Stimulated activated CD8-positive, alpha-beta memory T cell treated with anti-CD3 and anti-CD28 coated beads, Interleukin-7, amount 100 ng/mL, for 4 hours (primary cell): ENCODE measurements at regions not wholly inside any gene's neighbourhood (a gene's known extent, or its start where the extent isn't known, plus 50 kb on each side); places are given as distances from the start of the nearest gene placed in this dataset.

Source experiments
- DNase-seq, 2 donors: peaks; one replicate each; pipeline ENCODE4 v3.0.0-alpha.2; 2020; ENCODE audit warnings: low read depth in 2 of 2

DNA sequence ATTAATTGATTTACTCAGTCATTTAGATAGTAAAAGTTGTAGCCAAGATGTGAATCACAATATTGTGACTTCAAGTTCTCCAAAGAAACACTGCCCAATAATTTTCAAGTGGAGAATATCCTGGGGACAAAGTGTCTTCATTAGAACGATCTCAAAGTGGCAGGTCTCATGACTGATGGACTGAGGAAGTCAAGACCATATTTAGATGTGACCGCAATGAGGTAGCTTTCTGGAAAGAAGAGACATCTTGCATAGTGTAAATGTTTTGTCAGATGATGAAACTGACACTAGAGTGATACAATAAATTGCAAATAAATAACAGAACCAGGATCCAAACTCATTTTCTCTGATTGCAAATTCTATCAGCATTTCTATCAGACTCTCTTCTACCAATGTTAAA, 1476.9 kb downstream of the EFNB2 start:
- DNase-seq = no peak

DNA sequence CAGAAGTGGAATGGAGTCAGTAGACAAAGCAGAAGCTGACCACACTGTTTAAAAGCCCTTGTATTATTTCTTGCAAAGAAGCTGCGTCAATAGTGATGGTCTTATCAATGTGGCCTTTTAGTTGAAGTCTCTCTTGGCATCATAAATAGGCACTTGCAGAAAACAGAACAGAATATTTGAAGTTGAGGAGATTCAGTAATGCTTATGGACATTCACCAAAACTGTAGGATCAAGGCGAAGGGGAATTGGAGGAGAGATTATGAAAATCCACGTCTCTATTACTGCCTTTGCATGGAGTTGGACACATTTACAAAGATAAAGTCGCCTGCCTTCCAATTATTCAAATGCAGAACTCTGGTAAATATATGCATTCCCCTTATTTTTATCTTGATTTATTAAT, 1482.8 kb downstream of the EFNB2 start:
- DNase-seq = no peak

DNA sequence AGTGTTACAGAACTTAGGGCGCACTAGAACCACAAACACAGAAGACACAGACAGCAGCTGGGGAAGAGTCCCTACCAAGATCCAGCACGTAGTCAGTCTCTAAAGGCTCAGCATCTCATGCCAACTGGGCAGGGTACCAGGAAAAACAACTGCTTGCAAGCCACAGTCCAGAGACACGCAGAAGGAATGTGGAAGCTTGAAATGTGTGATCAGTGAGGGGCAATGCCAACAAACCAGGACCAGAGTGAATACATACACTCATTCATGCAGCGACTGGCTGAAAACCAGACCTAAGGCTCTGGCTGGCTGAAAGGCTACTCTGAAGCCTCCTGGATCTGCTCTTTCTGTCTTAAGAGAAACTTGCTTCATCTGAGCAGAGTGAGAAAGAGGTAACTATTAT, 1484.8 kb downstream of the EFNB2 start:
- no peak for DNase-seq

DNA sequence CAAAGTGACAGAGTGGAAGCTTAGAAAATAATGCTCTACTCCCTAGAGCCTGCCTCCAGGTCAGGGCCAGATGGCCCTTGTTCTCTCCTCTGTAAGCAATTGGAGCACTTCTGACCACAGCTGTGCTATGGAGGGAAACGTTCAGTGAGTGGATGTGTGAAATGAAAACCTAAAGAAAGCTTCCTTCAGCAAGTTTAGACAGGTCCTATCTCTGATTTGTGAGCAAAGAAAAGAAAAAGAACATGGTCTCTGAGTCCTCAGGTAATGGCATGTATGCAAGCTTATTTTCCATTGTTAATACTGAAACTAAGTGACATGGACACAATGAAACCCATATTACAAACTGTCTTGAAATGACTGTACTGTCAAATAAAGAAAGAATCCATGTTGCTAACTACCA, 1486.8 kb downstream of the EFNB2 start:
- DNase-seq = no peak

DNA sequence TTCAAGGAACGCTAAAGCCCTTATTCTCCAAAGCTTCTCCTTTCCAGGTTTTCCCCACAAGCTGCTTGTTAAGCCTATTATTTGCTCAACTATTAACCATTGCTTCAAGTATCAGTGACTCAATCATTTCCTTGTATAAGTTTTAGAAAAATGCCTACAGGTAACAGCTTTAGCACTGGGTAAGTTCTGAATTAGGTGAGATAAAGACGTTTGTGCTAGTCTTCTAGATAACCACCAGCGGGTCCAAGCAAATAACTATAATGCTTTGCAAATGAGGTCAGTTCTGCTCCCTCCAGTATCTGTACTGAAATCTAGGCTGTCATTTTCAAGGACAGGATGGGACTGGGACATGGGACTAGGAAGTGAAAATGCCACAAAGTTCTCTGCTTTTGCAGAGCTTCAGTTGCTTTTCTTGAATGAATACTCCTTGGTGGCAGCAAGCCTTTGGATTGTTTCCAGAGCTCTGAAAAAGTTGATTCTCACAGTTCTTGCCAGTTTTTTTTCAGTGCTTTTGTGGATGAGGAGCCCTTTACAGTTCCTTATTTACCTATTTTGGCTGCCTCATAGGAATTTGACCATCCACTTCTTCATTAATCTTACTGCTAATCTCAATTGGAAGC, 1487.7 kb downstream of the EFNB2 start:
- DNase-seq = no peak

DNA sequence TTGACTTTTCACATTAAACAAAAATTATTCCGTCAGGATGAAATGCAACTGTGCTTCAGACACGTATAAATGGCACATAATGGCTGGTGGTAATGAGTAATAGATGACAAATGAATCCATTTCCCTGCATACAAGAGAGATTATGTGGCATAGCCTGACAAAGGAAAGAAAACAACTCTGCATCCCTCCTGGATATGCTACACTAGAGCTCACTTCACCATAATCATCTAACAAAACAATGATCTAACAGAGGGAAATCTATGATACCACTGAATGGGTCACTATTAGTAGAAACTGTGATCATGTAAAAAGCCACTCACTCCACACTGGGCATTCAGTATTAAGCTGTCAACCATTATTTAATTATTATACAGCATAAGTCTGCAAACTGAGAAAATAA, 1498.4 kb downstream of the EFNB2 start:
- no peak for DNase-seq

DNA sequence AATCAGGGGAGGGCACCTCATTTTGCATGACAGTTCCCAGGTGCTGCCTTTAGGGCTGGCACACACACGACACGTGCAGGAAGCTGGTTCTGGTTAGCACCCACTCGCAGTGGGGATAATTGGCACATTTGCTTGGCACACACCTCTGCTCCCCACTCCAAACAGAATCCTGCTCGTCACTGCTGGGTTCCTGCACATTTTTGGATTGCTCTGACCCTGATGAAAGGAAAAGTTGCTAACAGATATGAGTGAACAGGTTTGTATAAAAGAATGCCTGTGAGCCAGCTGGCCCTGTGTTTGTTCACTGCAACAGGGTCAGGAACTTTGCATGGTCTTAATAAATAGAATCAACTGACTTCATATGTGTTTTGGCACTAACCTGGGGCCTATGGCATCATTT, 1500.4 kb downstream of the EFNB2 start:
- no peak for DNase-seq

DNA sequence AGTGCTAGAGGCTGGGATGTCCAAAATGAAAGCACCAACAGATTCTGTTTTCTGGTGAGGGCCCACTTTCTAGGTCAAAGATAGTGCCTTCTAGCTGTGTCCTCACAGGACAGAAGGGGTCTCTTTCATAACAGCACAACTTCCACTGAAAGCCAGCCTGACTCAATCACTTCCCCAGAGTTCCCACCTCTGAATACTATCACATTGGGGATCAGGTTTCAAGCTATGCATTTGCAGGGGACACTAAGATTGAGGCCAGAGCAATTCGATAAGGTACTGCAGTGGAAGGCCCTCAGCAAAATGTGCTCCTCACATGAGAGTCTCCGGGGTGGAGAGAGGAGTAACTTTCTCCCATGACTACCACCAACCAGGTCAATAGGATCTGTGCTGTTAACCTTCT, 1501.5 kb downstream of the EFNB2 start:
- DNase-seq = no peak

DNA sequence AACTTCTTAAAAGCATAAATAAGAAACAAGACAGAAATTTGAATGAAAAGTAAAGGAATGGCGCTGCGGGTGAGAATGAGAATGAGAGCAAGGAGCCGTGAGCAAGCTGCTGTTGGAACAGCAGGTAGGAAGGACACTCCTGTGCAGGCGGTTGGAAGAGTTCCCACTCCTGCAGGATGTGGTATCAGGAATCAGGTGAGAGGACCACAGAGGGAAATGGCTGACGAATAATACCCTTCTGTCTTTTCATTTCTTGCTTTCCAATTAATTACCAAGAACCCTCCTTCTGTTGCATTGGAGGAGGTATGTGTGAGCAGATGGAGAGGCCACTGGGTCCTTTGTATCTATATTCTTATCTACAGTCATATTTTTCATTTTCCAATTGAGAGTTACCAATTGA, 1504.2 kb downstream of the EFNB2 start:
- no peak for DNase-seq

DNA sequence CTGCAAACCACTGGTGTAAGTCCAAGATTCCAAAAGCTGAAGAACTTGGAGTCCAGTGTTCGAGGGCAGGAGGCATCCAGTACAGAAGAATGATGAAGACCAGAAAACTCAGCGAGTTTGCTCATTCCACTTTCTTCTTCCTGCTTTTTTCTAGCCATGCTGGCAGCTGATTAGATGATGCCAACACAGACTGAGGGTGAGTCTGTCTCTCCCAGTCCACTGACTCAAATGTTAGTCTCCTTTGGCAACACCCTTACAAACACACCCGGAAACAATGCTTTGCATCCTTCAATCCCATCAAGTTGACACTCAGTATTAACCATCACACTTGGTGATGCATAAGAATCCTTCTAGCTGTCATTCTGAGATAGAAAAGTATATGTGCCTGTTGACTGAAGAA, 1504.6 kb downstream of the EFNB2 start:
- no peak for DNase-seq

DNA sequence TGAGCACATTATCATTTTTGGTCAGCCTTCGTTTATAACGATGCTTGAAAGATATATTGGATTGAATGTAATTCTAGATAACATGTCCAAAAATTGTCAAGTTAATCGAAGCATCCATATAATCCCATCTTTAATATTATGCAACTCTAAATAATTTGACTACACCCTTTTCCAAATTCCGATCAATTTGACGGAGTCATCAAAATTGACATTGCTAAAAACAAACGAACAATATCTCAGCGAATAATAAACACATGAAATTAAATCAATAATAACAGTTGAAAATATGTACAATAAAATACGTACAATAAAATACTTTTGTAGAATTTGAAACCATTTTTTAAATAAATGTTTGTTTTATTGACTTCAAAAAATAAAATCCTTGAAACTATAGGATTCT, 1516.4 kb downstream of the EFNB2 start:
- no peak for DNase-seq

DNA sequence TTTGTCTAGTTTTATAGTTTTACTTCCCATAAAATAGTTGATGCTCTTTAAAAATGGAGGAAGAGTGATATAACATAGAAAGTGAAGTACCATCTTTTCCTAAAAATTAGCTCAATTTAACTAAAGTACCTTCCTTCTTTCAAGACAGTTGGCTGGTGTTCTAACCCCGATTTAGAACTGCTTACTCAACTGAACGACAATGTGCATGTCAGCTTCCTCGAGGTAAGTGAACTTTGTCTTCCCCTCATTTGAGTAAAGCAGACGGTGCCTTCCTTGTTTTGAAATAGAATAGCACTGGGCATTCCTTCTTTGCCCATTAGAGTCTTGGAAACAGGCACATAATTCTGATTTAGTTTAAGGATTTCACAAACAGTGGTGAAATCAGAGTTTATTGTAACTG, 1519.2 kb downstream of the EFNB2 start:
- DNase-seq = no peak

DNA sequence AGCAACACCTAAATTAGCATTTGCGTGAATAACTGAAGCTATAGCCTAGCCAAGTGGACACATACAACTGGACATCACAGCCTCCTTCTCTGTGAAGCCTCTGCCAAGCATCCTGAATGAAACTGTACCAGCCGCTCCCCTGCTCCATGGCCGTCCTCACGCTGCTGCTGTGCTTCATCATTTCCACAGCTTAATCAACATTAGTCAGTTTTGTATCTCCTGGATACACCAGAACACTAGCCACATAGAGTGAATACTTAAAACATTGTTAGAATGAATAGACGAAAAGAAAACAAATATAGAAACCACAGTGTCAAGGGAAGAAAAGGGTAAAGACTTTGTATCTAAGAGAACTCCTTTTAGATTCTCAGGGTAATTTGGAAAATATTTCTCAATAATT, 1526.9 kb downstream of the EFNB2 start:
- DNase-seq = no peak

DNA sequence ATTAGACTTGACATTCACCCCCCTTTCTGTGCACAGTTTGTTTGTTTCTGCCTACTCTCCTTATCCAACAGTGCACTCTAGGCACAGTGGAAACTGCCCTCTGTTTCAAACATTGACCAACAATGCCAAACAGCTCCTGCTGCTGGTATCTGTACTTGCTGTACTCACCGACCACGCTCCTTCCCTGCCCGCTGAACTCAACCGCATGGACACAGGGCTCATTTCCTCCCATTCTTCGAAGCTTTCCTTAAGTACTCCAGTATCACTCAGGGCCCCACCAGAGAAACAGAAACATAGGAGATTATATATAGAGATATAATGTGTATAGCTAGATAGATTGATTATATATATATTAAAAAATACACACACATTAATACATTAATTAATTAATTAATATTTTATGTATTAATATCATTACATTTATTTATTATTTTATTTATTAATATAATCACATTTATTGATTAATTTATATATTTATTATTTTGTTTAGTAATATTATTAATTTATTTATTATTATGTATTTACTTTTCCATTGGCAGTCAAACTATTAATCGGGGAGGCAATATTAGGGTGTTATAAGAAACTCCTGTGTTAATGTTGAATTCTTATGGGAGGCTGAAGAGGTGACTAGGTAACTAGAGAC, 1528.2 kb downstream of the EFNB2 start:
- no peak for DNase-seq

DNA sequence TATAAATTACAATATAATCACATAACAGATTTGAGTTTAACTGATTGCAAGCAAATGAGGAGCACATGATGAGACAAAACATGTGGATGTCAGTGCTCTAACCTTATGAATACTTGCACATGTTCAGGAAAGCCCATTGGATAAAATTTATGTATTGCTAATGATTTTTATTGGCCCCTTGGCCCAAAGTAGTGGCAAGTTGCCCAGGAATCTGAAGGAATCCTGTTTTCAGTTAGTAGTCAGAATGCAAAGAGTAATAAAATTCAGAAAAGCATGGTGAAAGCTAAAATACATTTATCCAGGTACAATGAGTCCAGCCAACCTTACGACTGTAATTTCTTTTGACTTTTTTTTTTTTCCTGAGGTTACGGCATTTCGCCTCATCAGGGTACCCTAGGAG, 1539.4 kb downstream of the EFNB2 start:
- DNase-seq = no peak

DNA sequence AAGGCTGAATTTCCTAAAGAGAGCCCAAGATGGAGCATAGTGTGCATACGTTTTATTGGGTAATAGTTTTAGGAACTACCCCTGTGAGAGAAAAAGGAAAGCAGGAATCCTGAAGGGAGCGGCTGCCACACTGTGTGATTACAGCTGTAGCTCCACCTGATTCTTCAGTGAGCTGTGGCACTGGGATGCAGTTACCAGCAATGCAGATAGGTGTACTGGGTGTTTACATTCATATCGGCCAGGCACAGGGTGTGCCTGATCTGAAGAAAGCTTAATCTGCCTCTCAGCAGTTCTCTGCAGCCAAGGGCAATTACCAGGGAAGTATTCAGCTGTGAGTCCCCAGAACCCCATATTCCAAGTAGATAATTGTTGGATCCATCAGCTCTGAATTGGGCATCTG, 1541.8 kb downstream of the EFNB2 start:
- no peak for DNase-seq

DNA sequence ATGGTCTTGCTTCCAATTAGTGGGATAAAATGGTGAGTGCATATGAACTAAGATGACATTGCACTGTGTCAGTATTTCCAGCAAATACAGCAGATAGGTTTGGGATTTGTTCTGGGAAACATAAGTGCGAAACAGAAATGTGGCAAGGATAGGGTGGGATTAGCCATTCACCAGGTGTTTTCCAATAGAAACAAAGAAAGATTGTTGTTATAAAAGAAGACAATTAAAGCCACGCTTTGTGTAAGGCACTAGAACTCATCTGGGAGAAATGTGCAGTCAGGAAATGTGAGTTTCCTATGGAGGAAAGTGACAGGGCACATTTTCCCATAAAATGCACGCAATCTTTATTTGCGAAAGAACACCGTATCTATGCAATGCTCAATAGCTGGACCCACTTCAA, 1547.8 kb downstream of the EFNB2 start:
- no peak for DNase-seq

DNA sequence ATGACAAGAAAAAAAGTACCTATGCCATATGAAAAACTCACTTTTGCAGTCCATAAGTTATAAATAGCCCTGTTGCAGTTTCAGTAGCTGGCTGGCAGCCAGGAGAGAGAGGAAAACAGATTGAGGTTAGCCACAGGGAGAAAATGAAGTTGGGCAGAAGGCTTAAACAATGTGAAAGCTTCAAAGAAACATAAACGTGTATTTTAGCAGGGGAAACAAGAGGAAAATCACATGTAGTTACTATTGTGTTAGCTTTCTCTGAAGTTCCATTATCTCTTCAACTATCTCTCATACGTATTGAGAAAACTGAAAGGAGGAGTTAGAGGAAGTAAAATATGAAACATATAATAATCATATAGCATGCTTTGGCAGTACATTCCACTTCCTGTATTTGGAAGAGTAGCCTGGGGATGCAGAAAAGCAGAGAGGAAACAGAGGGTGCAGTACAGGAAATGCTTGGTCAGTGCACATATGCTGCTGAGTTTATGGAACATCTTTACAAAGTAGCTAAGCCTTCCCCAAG, 1551.1 kb downstream of the EFNB2 start:
- DNase-seq = no peak

DNA sequence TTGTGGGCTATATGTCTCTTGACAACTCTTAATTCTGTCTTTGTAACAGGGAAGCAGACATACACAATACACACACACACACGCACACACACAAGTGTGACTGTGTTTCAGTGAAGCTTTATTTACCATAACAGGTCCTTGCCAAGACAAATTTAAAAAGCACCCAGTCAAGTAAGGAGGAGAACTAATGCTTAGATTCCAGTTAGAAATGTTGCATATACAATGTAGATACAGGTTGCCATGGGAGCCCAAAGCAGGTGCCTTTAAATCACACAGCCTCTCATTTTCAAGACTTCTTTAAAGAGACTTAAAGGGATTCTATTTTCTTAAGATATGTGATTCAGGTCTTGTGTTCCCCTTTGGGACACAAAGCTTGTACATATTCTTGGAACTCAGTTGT, 1551.9 kb downstream of the EFNB2 start:
- DNase-seq = no peak

DNA sequence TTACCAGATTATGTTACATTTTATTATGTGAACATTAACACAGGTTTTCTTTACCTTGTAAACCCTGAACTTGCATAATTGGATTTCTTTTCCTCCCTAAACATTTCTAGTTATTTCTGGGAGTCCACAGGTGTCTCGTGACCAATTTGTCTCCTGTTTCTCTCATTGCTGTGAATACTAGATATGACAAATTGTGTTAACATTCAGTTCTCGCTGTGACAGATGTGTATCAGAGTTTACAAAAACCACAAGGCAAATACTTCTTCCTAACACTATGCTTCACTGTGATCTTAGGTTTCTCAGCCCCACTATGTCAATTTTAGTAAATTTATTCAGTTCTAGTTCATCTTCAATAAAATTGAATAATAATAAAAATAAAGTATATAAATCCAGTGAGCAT, 1554.9 kb downstream of the EFNB2 start:
- no peak for DNase-seq

DNA sequence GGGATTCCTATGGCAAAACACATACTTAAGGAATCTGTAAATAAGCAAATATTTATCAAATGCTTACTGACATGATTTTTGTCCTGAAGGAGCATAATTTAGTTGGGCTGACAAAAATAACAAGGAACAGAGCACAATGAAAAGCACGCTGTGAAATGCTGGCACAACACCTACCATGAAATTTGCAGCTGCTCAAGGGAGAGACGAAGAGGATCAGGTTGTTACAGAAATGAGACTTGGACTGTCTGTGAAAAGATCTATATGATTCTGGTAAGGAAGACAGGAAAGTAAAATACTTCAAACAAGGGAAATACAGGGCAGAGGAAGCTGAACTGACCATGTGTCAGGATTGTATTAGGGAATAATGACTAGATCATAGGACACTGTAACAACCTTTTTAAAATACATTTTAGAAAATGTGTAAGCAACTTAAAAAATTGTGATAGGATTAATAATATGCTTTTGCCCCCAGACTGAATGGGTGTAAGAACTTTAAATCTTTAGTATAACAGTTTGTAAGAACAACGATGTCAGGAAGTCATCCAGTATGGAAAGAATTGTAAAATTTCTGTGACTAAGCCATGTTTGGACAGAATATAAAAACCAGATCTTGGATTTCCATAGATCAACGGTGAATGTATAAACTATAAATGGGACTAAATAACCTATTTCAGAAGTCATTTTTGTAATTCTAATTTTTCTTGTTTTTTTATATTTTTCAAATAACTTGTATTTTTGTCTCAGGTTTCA, 1556.0 kb downstream of the EFNB2 start:
- no peak for DNase-seq

DNA sequence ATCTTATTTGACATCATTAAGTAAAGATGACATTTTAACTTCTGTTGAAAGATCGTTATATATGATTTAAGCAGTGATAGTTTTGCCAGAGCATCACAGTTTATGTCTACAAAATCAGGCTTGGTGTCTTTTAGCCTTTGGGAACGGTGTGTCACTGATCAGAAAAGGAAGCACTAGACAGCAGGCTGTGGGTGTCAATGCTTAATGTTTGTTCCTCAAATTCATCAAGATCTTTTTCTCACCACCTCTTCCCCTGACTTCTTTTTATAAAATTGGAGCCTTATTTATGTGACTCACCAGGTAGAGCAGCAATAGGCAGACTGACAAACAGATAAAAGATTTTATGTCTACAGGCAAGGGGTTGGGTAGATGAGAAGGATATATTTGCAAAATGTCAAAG, 1558.5 kb downstream of the EFNB2 start:
- no peak for DNase-seq

DNA sequence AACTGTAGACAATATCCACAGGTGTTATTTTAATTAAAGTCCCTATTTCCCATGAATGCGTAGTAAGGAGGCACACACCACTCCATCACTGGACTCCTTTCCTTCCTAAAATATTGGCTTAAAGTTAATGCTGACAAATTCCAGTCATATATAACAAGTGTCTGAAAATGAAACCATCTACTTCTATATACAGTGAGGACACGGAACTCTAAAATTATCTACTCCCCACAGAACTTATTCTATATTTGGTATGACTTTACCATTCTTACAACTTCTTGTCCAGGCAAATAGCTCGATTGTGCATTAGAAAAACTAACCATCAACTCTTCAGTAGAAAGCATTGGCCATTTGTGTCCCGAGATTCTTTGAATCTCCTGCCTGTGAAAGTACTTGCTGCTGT, 1560.2 kb downstream of the EFNB2 start:
- no peak for DNase-seq
